ENCODE measurements at regions not wholly inside any gene's neighbourhood (a gene's known extent, or its start where the extent isn't known, plus 50 kb on each side); places are given as distances from the start of the nearest gene placed in this dataset.

GRCh38 chr2:60260639-60261296, 292.7 kb downstream of the BCL11A start:
- H3K9me3 Mint-ChIP-seq: peaks cover 0 to 4% (median 0%) of the 10 kb centered on the region in 6 donors
- no peak overlapping the region for H3K4me3 Mint-ChIP-seq
- no peak overlapping the region for H3K27ac Mint-ChIP-seq
- no peak for DNase-seq
- H3K27me3 Mint-ChIP-seq (ENCODE audit: low read depth in 3 of 3): peaks cover 0 to 2% (median 0%) of the 10 kb centered on the region in 3 donors
- no peaks in the 10 kb centered on the region for H3K4me1 Mint-ChIP-seq
- H3K36me3 Mint-ChIP-seq: no peaks in the 10 kb centered on the region

- peaks cover 0 to 2% (median 0%) of the 10 kb centered on the region in 6 donors for H3K9me3 Mint-ChIP-seq
- DNase-seq: no peak
- no peaks in the 10 kb centered on the region for H3K4me1 Mint-ChIP-seq
- no peaks in the 10 kb centered on the region for H3K27me3 Mint-ChIP-seq (ENCODE audit: low read depth in 3 of 3)
- H3K36me3 Mint-ChIP-seq: no peaks in the 10 kb centered on the region
- no peak overlapping the region for H3K27ac Mint-ChIP-seq
- H3K4me3 Mint-ChIP-seq: no peak overlapping the region
Measured at GRCh38 chr2:60259781-60260180, 293.7 kb downstream of the BCL11A start.

DNA sequence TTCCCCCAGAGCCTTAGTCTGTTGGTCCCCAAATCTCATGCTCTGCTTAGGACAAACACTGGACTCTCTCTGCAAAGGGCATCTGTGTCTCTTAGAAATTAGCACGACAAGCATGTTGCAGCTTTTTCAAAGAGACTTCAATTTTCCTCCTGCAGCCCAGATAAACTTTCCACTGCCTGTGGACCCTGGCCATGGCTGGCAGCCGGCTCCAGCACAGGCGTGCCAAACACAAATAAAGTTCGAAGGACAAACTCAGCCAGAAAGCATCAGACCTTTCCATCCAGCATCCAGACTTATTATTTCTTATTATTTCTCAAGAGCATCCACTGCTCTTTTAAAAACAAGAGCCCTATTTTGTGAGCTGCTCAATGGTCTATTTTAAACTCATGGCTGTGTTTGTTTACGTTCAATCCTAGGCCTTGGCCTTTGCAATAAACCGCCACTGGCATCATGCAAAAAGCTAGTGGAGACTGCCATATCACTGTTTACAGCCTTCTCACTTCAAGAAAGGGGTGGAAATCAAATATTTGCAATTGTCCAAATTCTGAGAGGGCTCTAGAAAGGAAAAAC, 300.8 kb downstream of the BCL11A start:
- DNase-seq: no peak
- H3K36me3 Mint-ChIP-seq: no peaks in the 10 kb centered on the region
- no peaks in the 10 kb centered on the region for H3K4me1 Mint-ChIP-seq
- no peak overlapping the region for H3K27ac Mint-ChIP-seq
- no peak overlapping the region for H3K4me3 Mint-ChIP-seq
- peaks cover 0 to 2% (median 2%) of the 10 kb centered on the region in 3 donors for H3K27me3 Mint-ChIP-seq (ENCODE audit: low read depth in 3 of 3)
- H3K9me3 Mint-ChIP-seq: peaks cover 0 to 4% (median 0%) of the 10 kb centered on the region in 6 donors

- Mint-ChIP-seq H3K4me1 (no peaks in the 10 kb centered on the region), H3K27ac (no peak overlapping the region), H3K4me3 (no peak overlapping the region), H3K36me3 (no peaks in the 10 kb centered on the region), H3K27me3 (ENCODE audit: low read depth in 3 of 3) (peaks cover 0 to 2% (median 2%) of the 10 kb centered on the region in 3 donors), H3K9me3 (peaks cover 0 to 2% (median 0%) of the 10 kb centered on the region in 6 donors)
- DNase-seq: no peak
Measured at GRCh38 chr2:60251247-60251646, 302.2 kb downstream of the BCL11A start.

DNA sequence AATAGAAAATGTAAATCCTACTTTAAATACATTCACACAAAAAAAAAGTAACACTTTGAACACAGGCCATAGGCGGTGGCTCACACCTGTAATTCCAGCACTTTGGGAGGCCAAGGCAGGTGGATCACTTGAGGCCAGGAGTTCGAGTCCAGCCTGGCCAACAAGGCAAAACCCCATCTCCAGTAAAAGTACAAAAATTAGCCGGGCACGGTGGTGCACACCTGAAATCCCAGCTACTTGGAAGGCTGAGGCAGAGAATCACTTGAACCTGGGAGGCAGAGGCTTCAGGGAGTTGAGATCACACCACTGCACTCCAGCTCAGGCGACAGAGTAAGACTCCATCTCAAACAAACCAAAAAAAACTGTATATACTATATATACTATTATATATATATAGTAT, 303.6 kb downstream of the BCL11A start:
- Mint-ChIP-seq H3K9me3 (peaks cover 0 to 2% (median 0%) of the 10 kb centered on the region in 6 donors), H3K27ac (no peak overlapping the region), H3K36me3 (no peaks in the 10 kb centered on the region), H3K27me3 (ENCODE audit: low read depth in 3 of 3) (peaks cover 0 to 2% (median 2%) of the 10 kb centered on the region in 3 donors), H3K4me1 (no peaks in the 10 kb centered on the region), H3K4me3 (no peak overlapping the region)
- DNase-seq: no peak

- H3K4me3 Mint-ChIP-seq: no peak overlapping the region
- H3K9me3 Mint-ChIP-seq: peaks cover 0 to 4% (median 0%) of the 10 kb centered on the region in 6 donors
- no peaks in the 10 kb centered on the region for H3K36me3 Mint-ChIP-seq
- no peak overlapping the region for H3K27ac Mint-ChIP-seq
- peaks cover 0 to 2% (median 2%) of the 10 kb centered on the region in 3 donors for H3K27me3 Mint-ChIP-seq (ENCODE audit: low read depth in 3 of 3)
- no peak for DNase-seq
- no peaks in the 10 kb centered on the region for H3K4me1 Mint-ChIP-seq
Measured at GRCh38 chr2:60247471-60247870, 306.0 kb downstream of the BCL11A start.

- Mint-ChIP-seq H3K27me3 (ENCODE audit: low read depth in 3 of 3) (peaks cover 0 to 2% (median 2%) of the 10 kb centered on the region in 3 donors), H3K4me3 (no peak overlapping the region), H3K27ac (no peak overlapping the region), H3K9me3 (peaks cover 0 to 4% (median 0%) of the 10 kb centered on the region in 6 donors), H3K4me1 (no peaks in the 10 kb centered on the region), H3K36me3 (no peaks in the 10 kb centered on the region)
- no peak for DNase-seq
Measured at GRCh38 chr2:60246583-60246982, 306.9 kb downstream of the BCL11A start.

GRCh38 chr2:60234274-60234986, 319.0 kb downstream of the BCL11A start:
- no peaks in the 10 kb centered on the region for H3K4me1 Mint-ChIP-seq
- no peak for DNase-seq

GRCh38 chr2:60230596-60230995, 322.9 kb downstream of the BCL11A start:
- H3K4me3 Mint-ChIP-seq: no peak overlapping the region
- H3K27ac Mint-ChIP-seq: no peak overlapping the region
- peaks cover 0 to 1% (median 0%) of the 10 kb centered on the region in 3 donors for H3K27me3 Mint-ChIP-seq (ENCODE audit: low read depth in 3 of 3)
- peaks cover 0 to 15% (median 8%) of the 10 kb centered on the region in 6 donors for H3K9me3 Mint-ChIP-seq
- peaks cover 0 to 3% (median 2%) of the 10 kb centered on the region in 3 donors for H3K36me3 Mint-ChIP-seq
- DNase-seq: no peak
- no peaks in the 10 kb centered on the region for H3K4me1 Mint-ChIP-seq

More at GRCh38 chr2:60234274-60234986, 319.0 kb downstream of the BCL11A start:
- H3K27me3 Mint-ChIP-seq (ENCODE audit: low read depth in 3 of 3): peaks cover 0 to 1% (median 0%) of the 10 kb centered on the region in 3 donors
- no peak overlapping the region for H3K27ac Mint-ChIP-seq
- H3K4me3 Mint-ChIP-seq: no peak overlapping the region
- peaks cover 0 to 3% (median 2%) of the 10 kb centered on the region in 3 donors for H3K36me3 Mint-ChIP-seq
- peaks cover 0 to 15% (median 10%) of the 10 kb centered on the region in 6 donors for H3K9me3 Mint-ChIP-seq

GRCh38 chr2:60230037-60230436, 323.4 kb downstream of the BCL11A start:
- no peak for DNase-seq
- no peak overlapping the region for H3K4me3 Mint-ChIP-seq

GRCh38 chr2:60226943-60227342, 326.5 kb downstream of the BCL11A start:
- Mint-ChIP-seq H3K27ac (no peak overlapping the region), H3K27me3 (ENCODE audit: low read depth in 3 of 3) (peaks cover 0 to 3% (median 2%) of the 10 kb centered on the region in 3 donors), H3K4me3 (no peak overlapping the region), H3K4me1 (no peaks in the 10 kb centered on the region), H3K9me3 (peaks cover 0 to 11% (median 4%) of the 10 kb centered on the region in 6 donors), H3K36me3 (peaks cover 0 to 3% (median 2%) of the 10 kb centered on the region in 3 donors)
- no peak for DNase-seq

More at GRCh38 chr2:60230037-60230436, 323.4 kb downstream of the BCL11A start:
- Mint-ChIP-seq H3K36me3 (peaks cover 0 to 3% (median 2%) of the 10 kb centered on the region in 3 donors), H3K27me3 (ENCODE audit: low read depth in 3 of 3) (peaks cover 0 to 1% (median 0%) of the 10 kb centered on the region in 3 donors), H3K9me3 (peaks cover 0 to 14% (median 7%) of the 10 kb centered on the region in 6 donors), H3K27ac (no peak overlapping the region), H3K4me1 (no peaks in the 10 kb centered on the region)

GRCh38 chr2:60226191-60226590, 327.3 kb downstream of the BCL11A start:
- DNase-seq: no peak
- H3K27ac Mint-ChIP-seq: no peak overlapping the region
- H3K27me3 Mint-ChIP-seq (ENCODE audit: low read depth in 3 of 3): peaks cover 0 to 5% (median 2%) of the 10 kb centered on the region in 3 donors
- peaks cover 0 to 5% (median 2%) of the 10 kb centered on the region in 6 donors for H3K9me3 Mint-ChIP-seq
- no peaks in the 10 kb centered on the region for H3K36me3 Mint-ChIP-seq
- H3K4me1 Mint-ChIP-seq: no peaks in the 10 kb centered on the region
- no peak overlapping the region for H3K4me3 Mint-ChIP-seq

DNA sequence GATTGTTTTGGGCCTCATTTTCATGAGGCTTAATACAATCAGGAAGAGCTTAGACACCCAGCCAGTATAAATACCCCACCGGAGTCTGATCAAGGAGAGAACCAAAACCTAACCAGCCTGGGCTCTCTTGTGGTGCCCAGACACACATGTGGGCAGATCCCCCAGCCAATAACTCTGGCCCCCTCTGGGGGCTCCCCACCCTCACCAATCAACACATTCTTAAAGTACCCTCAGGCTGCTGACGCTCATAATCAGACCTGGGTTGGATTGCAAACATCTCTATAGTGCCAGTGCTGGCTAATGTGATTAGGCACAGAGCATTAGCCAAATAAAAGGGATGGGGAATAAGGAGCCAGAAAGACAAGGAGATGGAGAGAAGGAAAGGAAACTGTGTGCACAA, 329.6 kb downstream of the BCL11A start:
- Mint-ChIP-seq H3K4me1 (no peaks in the 10 kb centered on the region), H3K27ac (no peak overlapping the region), H3K36me3 (no peaks in the 10 kb centered on the region), H3K9me3 (peaks cover 0 to 3% (median 0%) of the 10 kb centered on the region in 6 donors), H3K4me3 (no peak overlapping the region), H3K27me3 (ENCODE audit: low read depth in 3 of 3) (peaks cover 0 to 4% (median 2%) of the 10 kb centered on the region in 3 donors)
- no peak for DNase-seq

- Mint-ChIP-seq H3K4me1 (no peaks in the 10 kb centered on the region), H3K4me3 (no peak overlapping the region), H3K9me3 (peaks cover 0 to 3% (median 0%) of the 10 kb centered on the region in 6 donors), H3K27me3 (ENCODE audit: low read depth in 3 of 3) (peaks cover 0 to 4% (median 2%) of the 10 kb centered on the region in 3 donors), H3K27ac (no peak overlapping the region), H3K36me3 (no peaks in the 10 kb centered on the region)
- DNase-seq: no peak
Measured at GRCh38 chr2:60221098-60221497, 332.4 kb downstream of the BCL11A start.

Data from immature natural killer cell (primary cell).